AG08395 (cell line): ENCODE measurements at regions not wholly inside any gene's neighbourhood (a gene's known extent, or its start where the extent isn't known, plus 50 kb on each side); places are given as distances from the start of the nearest gene placed in this dataset.
A peak's percentile ranks its signal among the peaks of the same experiment; 100 is the strongest.
"Not testable (repeated sequence)": the region's sequence is repeated elsewhere in the genome, so short reads cannot be mapped to it uniquely, and the experiment has no call there.

Experiments used
- DNase-seq: peaks from one replicate; pipeline ENCODE4 v3.0.0; 2012; ENCODE audit warnings: mixed read lengths, low spot score

DNA sequence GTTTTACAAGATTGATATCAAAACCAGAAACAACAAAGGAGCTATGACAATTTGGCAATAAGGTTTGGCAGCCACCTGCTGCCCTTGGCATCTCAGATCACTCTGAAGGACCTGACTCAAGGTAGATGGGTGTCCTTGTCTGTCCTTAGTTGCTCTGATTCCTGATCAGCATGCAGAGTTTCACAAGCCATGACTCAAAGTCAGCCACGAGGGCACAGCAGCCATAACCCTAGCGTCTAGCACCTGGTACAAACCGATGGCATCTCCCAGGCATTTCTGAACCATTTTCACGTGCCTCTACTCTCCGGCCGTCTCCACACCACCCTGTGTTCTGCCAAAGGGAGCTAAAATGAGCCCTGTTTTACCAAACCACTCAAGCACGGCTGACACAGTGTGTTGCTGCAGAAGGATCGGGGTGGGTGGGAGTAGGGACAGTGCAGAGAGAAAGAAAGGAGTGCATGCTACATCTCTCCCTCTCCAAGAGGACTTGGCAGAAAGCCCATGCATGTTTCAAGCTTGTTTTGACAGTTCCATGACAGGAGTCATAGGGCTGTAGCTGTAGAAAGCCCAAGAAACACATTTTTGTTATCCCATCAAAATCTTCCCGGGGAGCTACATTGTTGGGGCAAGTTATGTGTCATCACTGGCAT lies 297.3 kb downstream of the ABCC12 start:
- DNase-seq: no peak

DNA sequence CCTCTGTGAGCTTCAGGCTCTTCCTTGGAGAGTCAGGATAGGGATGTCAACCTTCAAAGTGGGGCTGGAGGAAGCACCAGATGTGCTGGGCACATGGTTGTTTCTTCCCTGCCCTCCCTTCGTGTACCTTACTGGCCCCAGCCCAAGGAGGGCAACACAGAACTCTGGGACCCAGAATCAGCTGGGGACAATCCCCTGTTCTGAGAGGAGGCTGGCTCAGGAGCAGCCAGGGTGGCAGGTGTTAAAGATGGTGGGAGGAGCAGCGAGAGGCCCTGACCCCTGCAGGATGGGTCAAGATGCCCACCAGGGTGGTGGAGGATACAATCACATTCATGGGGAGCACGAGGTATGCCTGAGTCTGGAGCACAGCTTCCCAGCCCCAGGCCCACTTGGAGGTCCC lies 300.4 kb downstream of the ABCC12 start:
- no peak for DNase-seq

DNA sequence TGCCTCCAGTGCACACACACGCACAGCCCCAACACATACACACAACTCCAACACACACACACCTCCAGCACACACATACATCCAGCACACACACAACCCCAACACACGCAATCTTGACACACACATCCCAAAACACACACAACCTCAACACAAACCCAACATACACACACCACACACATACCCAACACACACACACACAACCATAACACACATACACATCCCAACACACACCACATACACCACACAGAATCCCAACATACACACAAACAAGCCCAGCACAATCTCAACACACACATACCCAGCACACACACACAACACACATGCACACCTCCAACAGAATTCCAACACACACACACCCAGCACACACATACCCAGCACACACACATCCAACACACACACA lies 301.1 kb downstream of the ABCC12 start:
- DNase-seq: no peak

DNA sequence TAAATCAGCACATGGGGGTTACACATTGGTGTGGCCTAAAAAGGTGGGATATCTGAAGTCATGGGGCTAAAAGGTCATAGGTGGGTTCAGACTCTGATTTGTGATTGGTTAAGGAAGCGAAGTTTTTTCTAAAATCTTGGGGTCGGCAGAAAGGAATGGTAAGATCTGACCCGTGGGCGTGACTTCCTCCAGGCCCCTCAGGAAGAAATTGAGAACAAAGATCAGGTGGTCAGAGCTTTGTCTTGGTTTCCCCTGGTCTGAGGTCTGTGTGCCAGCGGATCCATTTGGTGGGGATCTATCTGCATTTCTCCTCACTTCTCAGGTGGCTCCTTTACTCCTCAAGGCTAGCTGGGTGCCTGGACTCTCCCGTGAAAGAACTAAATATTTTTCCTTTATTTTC lies 302.8 kb downstream of the ABCC12 start:
- no peak for DNase-seq

DNA sequence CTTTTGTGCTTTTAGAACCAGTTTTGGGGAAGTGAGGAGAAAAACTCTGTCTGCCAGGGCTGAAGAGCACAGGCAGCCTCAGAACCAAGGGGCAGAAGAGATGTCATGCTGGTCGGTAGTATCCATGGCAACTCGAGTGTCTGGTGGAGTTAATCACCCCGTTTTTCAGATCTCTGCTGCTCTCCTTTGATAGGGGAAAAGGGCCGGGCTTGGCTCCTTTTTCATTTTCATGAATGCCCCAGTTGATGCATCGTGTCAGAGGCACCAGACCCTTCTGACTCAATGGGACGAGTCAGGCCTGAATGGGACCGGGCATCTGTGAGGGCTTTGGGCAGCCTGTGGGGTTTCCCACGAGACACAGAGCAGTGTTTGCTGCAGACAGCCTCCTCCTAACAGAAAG lies 304.6 kb downstream of the ABCC12 start:
- DNase-seq: no peak

DNA sequence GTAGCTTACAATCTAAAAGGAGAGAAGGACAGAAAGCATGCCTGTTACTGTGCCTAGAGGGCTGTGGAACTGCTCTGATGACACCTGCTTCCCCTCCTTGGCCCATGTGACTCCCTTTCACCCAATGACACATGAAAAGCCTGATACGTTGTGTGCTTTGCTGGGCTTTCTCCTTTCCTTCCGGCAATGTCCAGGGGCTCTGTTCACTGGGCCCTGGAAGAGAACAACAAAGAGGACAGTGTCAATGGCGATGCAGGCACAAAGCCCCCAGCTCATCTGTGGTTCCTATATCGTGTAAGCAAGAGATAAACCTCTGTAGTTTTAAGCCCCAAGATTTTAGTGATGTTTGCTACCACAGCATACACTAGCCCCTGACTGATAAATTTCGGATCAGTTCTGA lies 306.1 kb downstream of the ABCC12 start:
- DNase-seq: no peak

DNA sequence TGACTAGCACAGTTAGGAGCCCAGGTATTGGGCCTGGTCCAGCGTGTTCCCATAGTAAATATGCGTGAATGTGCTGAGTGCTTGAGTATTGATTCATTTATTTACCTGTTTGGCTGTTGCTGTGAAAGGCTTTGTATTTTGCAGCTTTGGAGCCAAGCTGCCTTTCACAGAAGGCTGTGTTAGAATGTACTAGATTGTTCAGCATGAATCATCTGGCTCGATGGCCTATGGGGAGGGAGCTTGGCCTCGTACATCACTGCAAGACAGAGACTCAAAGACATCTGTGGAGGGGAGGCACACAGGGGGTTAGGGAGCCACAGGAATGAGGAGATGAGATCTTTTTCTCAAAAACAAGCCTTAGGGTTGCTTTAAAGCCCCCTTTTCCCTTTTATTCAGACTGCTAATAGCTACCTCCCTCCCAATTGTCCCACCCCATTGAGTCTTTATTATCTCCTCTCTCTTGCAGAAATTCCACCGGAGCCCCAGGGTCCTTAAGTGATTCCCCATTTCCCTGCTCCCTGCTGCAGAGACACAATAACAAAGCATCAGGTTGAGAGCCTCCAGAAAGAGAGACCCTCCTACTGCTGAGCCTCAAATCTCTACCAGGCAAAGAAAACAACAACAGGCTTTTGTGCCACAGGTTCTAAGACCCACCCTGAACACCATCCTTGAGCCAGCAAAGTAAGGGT lies 307.2 kb downstream of the ABCC12 start:
- DNase-seq: peak; percentile 37

DNA sequence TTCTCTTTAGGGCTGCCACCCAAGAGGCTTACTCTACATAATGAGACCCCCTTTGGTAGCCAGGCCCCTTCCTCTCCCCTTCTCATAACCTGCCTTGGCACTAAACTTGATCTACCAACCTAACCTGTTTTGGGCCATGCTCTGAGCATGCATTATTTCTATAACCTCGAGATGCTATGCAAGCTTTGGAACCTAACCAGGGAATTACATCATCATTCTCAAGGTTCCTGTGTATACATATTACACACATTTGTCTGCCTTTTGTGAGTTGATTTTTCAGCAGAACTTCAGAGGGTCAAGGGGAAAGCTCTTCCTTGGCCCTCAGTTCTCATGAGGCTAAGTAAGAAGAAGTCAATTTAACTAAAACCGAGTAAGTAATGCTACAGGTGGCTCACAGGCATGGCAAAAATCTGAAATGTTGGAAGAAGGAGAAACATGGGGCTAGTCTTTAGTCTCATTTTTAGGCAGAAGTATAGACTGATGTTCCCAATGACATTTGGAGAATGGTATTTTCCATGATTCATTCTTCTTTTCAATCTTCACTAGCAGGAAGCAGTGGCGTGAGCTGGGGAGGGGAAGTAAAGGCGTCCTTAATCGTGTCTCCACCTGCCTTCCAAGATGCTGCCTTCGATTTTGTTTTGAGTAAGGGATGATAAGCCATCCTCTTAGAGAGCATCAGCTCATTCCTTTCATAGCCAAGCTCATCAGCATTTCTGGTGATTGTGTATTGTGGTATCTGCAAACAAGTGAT lies 308.4 kb downstream of the ABCC12 start:
- DNase-seq: no peak

DNA sequence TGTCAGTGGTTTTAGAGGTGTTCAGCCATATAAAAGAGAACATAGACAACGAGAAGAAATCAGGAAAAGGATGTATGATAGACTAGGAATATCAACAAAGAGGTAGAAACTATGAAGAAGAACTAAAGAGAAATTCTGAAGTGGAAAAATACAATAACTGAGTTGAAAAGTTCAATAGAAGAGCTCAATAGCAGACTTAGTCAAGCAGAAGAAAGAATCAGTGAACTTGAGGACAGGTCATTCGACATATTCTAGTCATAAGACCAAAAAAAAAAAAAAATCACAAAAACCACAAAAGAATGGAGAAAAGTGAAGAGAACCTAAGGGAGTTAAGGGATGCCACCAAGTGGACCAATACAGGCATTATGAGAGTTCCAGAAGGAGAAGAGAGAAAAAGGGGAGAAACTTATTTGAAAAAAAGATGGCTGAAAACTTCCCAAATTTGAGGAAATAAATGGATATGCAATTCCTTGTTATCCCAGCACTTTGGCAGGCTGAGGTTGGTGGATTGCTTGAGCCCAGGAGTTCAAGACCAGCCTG lies 321.2 kb downstream of the ABCC12 start:
- DNase-seq: no peak

DNA sequence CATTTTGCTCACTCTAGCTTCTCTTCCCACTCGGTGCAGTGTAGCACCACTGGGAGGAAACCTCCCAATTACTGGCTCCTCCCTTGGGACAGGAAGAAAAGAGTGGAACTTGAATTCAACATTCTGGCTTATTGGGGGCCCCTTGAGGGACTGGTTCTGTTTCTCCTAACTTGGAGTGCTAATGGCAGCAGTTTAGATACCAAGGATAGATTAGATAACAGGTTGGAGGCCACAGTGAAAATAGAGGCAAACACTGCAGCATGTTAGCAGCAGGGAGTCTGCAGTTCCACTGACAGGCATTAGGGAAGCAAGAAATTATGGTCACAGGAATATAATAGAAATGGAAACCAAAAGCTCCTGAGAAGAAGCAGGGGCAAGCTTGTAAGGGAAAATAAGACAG lies 322.0 kb downstream of the ABCC12 start:
- DNase-seq: no peak

DNA sequence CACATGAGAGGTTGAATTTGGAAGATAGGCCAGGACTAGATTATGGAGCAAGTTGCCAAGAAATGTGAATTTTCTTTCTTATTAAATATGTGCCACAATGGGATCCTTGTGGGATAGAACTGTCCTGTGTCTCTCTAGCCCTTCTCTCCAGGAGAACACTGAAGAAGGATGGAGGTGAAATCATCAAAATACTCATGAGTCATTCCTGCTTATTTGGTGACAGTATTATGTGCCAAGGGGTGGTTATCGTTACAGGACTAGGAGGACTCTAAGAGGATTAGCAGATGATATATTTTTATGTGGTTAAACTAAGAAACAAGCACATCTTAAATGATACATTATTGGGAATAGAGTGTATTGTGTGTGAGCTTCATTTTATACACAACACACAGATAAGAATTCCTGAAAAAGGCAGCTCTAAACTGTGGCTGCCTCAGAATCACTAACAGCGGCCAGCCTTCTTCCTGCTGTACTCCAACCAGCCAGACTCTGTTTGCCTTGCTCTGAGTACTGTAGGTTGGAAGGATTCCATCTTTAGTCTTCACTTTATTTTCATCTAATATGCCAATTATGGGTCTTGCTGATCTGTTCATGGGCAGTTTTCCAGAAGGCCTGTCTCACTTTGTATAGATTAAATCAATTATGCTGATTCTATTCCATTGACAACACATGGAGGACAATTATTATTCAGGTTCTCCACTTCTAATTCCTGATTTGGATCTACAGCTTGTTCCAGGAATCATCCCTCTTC lies 325.8 kb downstream of the ABCC12 start:
- DNase-seq: no peak

DNA sequence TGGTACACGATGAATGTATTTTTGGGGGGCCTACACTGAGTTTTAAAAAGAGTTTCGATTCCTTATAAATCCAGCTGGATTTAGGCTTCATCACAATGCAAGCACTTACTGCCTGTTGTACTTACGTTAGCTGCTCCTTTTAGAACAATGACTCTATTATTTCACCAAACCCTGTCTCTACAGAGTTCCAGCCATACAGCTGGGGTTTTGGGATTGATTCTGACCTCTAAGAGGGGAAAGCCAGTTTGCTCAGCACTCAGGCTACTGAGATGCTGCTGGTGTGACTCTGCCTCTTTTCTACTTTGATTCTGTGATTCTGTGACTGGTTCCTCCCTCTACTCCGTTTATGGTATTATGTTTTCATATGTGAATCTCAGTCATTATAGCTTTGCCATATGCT lies 329.7 kb downstream of the ABCC12 start:
- DNase-seq: no peak

DNA sequence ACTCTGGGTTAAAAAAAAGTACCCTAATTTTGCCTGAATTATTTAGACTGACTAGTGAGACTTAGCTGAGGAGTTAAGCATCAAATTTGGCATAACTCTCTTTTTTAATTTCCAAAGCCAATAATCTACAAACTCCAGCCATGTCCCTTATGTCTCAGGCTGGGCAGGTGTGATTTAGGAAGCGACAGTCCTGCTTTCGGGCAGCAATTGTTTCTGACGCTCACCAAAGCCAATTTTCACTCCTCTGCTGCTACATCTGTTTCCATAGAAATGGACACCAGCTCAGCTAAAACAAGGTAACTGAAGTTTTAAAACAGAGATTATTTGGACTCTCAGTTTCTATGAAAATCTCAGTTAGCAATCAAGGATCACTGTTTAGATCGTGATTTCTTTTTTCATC lies 338.7 kb downstream of the ABCC12 start:
- no peak for DNase-seq

DNA sequence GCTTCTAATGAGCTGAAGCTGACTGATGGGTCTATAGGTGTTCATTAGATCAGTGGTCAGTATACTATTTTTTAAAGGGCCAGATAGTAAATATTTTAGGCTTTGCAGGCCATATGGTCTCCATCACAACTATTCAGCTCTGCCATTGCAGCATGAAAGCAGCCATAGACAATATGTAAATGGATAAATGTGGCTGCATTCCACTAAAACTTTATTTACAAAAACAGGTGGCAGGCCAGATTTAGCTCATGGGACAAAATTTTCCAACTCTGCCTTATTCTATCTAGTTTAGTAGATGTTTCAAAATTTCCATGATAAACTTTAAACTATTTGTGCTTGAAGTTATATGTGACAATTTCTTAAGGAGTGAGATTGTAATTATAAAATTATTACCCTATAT lies 339.3 kb downstream of the ABCC12 start:
- no peak for DNase-seq

DNA sequence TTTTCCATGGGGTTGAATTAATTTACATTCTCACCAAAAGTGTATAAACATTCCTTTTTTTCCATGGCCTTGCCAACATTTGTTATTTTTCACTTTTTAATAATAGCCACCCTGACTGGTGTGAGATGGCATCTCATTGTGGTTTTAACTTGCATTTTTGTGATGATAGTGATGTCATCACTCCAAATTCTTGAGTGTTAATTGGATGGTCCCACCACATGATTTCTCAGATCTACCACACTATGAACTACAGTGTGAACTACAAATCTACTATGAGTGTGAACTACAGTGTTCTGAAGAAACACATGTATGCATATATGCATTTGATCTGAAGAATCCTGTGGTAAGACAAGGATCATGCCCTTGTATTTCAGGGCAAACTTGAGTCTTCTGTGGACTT lies 340.1 kb downstream of the ABCC12 start:
- DNase-seq: no peak

DNA sequence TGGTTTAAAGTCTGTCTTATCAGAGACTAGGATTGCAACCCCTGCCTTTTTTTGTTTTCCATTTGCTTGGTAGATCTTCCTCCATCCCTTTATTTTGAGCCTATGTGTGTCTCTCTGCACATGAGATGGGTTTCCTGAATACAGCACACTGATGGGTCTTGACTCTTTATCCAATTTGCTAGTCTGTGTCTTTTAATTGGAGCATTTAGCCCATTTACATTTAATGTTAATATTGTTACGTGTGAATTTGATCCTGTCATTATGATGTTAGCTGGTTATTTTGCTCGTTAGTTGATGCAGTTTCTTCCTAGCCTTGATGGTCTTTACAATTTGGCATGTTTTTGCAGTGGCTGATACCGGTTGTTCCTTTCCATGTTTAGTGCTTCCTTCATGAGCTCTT lies 344.0 kb downstream of the ABCC12 start:
- not testable (repeated sequence) for DNase-seq

DNA sequence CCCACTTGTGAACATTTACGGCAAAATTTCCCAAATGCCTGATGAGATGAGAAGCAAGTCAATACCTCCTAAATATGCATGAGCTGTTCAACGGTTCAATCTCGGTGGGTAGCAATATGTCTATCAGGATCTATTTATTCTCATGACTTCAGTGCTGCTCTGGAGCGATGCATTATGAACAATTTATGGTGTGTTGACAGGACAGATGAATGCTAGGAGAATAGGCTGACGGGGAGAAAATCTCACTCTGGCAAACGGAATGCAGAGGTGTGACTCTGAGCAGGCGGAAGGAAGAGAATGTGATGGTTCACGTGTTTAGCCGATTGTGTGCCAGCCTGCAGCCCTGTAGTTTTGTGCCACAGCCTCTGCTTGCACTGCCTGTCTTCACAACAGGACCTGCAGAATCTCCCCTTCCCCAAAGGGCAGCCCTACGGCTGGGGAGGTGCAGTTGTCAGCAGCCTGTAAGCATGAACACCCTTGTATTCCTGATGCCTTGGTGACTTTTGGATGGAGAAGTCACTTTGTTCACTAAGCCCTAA lies 345.2 kb downstream of the PHKB start:
- DNase-seq: no peak

DNA sequence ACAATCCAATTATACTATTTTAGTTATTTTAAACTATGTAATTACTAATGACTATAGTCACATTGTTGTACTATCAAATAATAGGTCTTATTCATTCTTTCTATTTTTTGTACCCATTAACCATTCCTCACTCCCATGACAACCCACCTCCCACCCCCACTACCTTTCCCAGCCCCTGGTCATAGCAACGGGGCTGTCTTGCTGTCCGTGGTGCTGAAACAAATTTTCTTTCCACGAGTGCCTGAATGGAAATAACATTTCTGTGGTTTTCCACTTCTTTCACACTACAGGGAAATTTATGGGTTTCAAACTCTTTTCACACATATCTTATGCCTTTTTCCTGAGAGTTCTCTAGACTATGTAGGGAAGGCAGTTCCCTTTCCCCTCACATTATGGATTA lies 326.6 kb downstream of the PHKB start:
- DNase-seq: no peak

DNA sequence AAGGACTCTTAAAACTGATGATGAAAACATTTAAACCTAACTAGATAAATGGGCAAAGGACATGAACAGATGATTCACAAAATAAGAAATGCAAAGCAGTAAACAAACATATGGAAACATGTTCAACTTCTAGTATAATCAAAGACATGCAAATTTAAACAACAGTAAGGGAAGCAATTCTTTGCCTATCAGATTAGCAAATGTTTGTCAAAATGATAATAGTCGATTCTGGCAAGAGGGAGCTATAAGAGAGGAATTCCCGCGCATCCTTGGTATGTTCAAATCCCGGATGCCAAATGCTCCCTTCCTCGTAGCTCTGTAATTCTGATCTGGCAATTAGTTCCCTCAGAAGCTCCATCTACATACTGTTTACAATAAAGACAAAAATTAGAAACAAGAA lies 320.5 kb downstream of the PHKB start:
- DNase-seq: no peak

DNA sequence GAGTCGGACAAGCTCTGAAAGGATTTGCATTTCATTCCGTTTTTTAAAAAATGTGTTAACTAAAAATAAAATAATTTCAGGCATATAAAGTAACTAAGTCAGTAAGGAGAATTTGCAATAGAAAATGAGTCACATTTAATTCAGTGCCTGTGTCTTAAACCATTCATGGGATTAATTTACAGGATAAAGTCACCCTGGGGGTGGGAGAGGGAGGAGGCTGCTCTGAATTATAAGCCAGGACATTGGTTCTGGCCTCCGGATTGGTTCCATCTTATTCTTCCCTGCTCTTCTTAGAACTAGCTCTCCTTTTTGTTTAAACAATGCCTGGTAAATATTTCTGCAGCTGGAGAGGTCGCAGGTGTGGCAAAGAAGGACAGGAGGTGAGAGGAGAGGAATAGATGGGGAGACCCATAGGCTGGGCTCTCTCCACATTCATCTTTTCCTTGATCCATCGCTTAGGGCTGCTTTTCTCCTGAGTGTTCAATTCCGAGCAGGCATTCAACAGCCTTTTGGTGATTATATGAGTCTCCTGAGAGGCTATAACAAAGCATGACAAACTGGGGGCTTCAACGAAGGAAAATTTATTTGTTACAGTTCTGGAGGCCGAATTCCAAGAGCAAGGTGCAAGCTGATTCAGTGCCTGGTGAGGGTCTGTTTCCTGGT lies 319.2 kb downstream of the PHKB start:
- DNase-seq: no peak

DNA sequence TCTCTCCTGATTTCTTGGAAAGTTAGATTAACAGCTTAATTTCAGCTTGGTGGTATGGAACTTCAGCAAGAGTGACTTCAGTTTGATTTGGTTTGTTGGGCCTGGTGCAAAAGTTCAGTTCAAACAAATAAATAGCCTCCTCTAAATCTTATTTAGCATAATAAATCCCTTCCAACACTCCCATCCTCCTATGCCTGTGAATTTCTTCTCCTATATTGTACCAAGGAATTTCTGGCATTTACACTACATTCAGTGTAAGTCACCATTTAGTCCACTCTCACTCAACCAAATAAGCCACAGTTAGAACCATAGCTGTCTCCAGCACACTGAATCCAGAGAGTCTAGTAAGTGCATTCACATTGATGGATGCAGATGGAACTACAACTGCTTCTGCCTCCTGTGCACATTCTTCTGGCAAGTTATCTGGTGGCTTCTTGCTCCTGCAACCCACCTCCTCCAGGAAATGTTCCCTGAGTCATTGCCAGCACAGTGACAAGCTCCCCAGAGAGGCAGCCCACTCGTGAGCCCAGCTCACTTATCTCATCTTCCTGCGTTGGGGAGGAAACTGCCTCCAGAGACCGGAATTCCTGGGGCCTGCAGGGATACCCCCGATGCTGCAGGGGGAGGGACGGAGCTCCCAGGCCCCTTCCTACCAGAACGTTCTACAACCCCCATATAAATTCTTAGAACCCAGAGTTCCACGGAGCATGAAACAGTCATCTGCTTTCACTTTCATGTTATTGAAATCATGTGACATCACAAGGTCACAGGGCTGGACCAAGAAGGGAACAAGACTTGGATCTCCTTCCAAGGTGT lies 318.3 kb downstream of the PHKB start:
- DNase-seq: no peak
